Astrocyte (in vitro differentiated cells and primary cell): ENCODE measurements at regions not wholly inside any gene's neighbourhood (a gene's known extent, or its start where the extent isn't known, plus 50 kb on each side); places are given as distances from the start of the nearest gene placed in this dataset.

ENCODE experiments used
- CTCF ChIP-seq: IDR thresholded peaks from 2 replicates; pipeline ENCODE4 v1.5.1; 2011; ENCODE audit warnings: low read depth, mild to moderate bottlenecking, inconsistent platforms, low read length, moderate library complexity; ENCODE audit not compliant: insufficient read depth
- EZH2 ChIP-seq: IDR thresholded peaks from 2 replicates; pipeline ENCODE4 v1.6.1; 2012; ENCODE audit warnings: mild to moderate bottlenecking, low read length, inconsistent platforms; ENCODE audit not compliant: insufficient read depth

- TF ChIP-seq CTCF (no peak), EZH2 (no peak)
Observed at GRCh38 chr6:208364-208763, 83.9 kb upstream of the DUSP22 start.
